Neuronal stem cell (in vitro differentiated cells): ENCODE measurements at regions not wholly inside any gene's neighbourhood (a gene's known extent, or its start where the extent isn't known, plus 50 kb on each side); places are given as distances from the start of the nearest gene placed in this dataset.

Source experiments
- DNase-seq: peaks from one replicate; pipeline ENCODE4 v3.0.0-alpha.2; 2013; ENCODE audit warnings: low spot score
- H2AFZ ChIP-seq: one replicate; pipeline ENCODE4 v1.6.1; 2013; ENCODE audit warnings: mild to moderate bottlenecking, low read length, inconsistent platforms
- H2AK5ac ChIP-seq: 2 replicates; pipeline ENCODE4 v1.6.1; 2013; ENCODE audit warnings: low read depth, mild to moderate bottlenecking, inconsistent platforms, low read length, moderate library complexity, mixed read lengths
- H2BK120ac ChIP-seq: 2 replicates; pipeline ENCODE4 v1.6.1; 2013; ENCODE audit warnings: low read depth, mild to moderate bottlenecking, inconsistent platforms, low read length, moderate library complexity, mixed read lengths
- H2BK12ac ChIP-seq: one replicate; pipeline ENCODE4 v1.6.1; 2013; ENCODE audit warnings: low read length, inconsistent platforms
- H2BK15ac ChIP-seq: 2 replicates; pipeline ENCODE4 v1.6.1; 2013; ENCODE audit warnings: mild to moderate bottlenecking, low read length, inconsistent platforms, mixed read lengths
- H2BK5ac ChIP-seq: one replicate; pipeline ENCODE4 v1.6.1; 2013; ENCODE audit warnings: inconsistent platforms, mild to moderate bottlenecking, low read length, moderate library complexity
- H3K14ac ChIP-seq: one replicate; pipeline ENCODE4 v1.6.1; 2013; ENCODE audit warnings: low read length, inconsistent platforms
- H3K18ac ChIP-seq: 2 replicates; pipeline ENCODE4 v1.6.1; 2013; ENCODE audit warnings: low read length, inconsistent platforms
- H3K23ac ChIP-seq: 2 replicates; pipeline ENCODE4 v1.6.1; 2013; ENCODE audit warnings: low read depth, mild to moderate bottlenecking, mixed read lengths, low read length, inconsistent platforms; ENCODE audit not compliant: poor library complexity
- H3K27ac ChIP-seq: replicated peaks from 3 replicates; pipeline ENCODE4 v1.5.1; 2013; ENCODE audit warnings: low read length, inconsistent platforms
- H3K27me3 ChIP-seq, 3 experiments: 2 replicates each; pipeline ENCODE4 v1.6.1; 2013; ENCODE audit warnings: low read length in 3 of 3, mild to moderate bottlenecking in 2 of 3, inconsistent platforms in 1 of 3, low read depth in 1 of 3, mixed read lengths in 1 of 3, moderate library complexity in 1 of 3; ENCODE audit not compliant: control insufficient read depth in 3 of 3, insufficient read depth in 3 of 3
- H3K36me3 ChIP-seq, 2 donors: replicated peaks in 1 of 2; 2 replicates each; pipeline ENCODE4 v1.6.1; 2013; ENCODE audit warnings: low read length in 2 of 2; ENCODE audit not compliant: control insufficient read depth in 2 of 2, insufficient read depth in 2 of 2
- H3K4ac ChIP-seq: 2 replicates; pipeline ENCODE4 v1.6.1; 2013; ENCODE audit warnings: inconsistent platforms, mild to moderate bottlenecking, low read length, moderate library complexity
- H3K4me1 ChIP-seq, 2 donors: 1 replicate in 1 of 2; 2 replicates in 1 of 2; pipeline ENCODE4 v1.6.1; 2013; ENCODE audit warnings: low read length in 2 of 2, low read depth in 1 of 2; ENCODE audit not compliant: control insufficient read depth in 2 of 2, insufficient read depth in 1 of 2
- H3K4me2 ChIP-seq: one replicate; pipeline ENCODE4 v1.6.1; 2013; ENCODE audit warnings: mild to moderate bottlenecking, low read length, inconsistent platforms; ENCODE audit not compliant: insufficient read depth, poor library complexity, severe bottlenecking
- H3K4me3 ChIP-seq, 2 donors: 2 replicates each; pipeline ENCODE4 v1.5.1; 2013; ENCODE audit warnings: low read length in 2 of 2, mild to moderate bottlenecking in 2 of 2, inconsistent platforms in 1 of 2, moderate library complexity in 1 of 2
- H3K79me1 ChIP-seq: one replicate; pipeline ENCODE4 v1.6.1; 2013; ENCODE audit warnings: low read depth, mild to moderate bottlenecking, inconsistent platforms, low read length, moderate library complexity
- H3K9ac ChIP-seq: one replicate; pipeline ENCODE4 v1.6.1; 2013; ENCODE audit warnings: mild to moderate bottlenecking, low read depth, low read length, inconsistent platforms; ENCODE audit not compliant: poor library complexity
- H3K9me3 ChIP-seq, 2 donors: replicated peaks in 1 of 2; 2 replicates each; pipeline versions ENCODE3 to v1.6.1; 2013; ENCODE audit warnings: low read length in 2 of 2, mild to moderate bottlenecking in 2 of 2, inconsistent platforms in 1 of 2, low read depth in 1 of 2, mixed read lengths in 1 of 2, moderate library complexity in 1 of 2; ENCODE audit not compliant: control insufficient read depth in 2 of 2, insufficient read depth in 1 of 2
- H4K8ac ChIP-seq: one replicate; pipeline ENCODE4 v1.6.1; 2013; ENCODE audit warnings: low read depth, mild to moderate bottlenecking, inconsistent platforms, low read length, moderate library complexity
- H4K91ac ChIP-seq: one replicate; pipeline ENCODE4 v1.6.1; 2013; ENCODE audit warnings: low read length, low read depth, mild to moderate bottlenecking, inconsistent platforms; ENCODE audit not compliant: poor library complexity
- WGBS, 2 donors: extraction: QIAGEN DNeasy Blood & Tissue Kit; methylation state at CpG; one replicate each; pipeline ENCODE4 v1.1.7; 2013; ENCODE audit warnings: missing lambda C conversion rate in 2 of 2, mixed read lengths in 1 of 2; ENCODE audit not compliant: insufficient read length in 2 of 2, insufficient replicate concordance in 1 of 2; ENCODE audit errors: extremely low coverage in 2 of 2; 5-methylcytosine and 5-hydroxymethylcytosine counted together

- H2AFZ ChIP-seq = peak overlapping the region; percentile 79
- H3K4me3 ChIP-seq = no peak overlapping the region
- H3K27ac ChIP-seq = no peak overlapping the region
- H3K27me3 ChIP-seq = no peaks in the 10 kb centered on the region
- H2BK15ac ChIP-seq = no peak overlapping the region
- H3K14ac ChIP-seq = no peak overlapping the region
- no peaks in the 10 kb centered on the region for H3K9me3 ChIP-seq
- H3K36me3 ChIP-seq = no peaks in the 10 kb centered on the region
- no peak overlapping the region for H2BK12ac ChIP-seq
- H3K4me2 ChIP-seq = no peak overlapping the region
- peaks cover 12 to 15% of the 10 kb centered on the region in 2 donors for H3K4me1 ChIP-seq
- no peak overlapping the region for H2BK120ac ChIP-seq
- no peak overlapping the region for H3K18ac ChIP-seq
- H2BK5ac ChIP-seq = no peak overlapping the region
- no peak overlapping the region for H4K91ac ChIP-seq
- H3K79me1 ChIP-seq = no peaks in the 10 kb centered on the region
- H3K9ac ChIP-seq = no peak overlapping the region
- WGBS, 2 donors = no CpG with 5 or more reads among the region's 7 CpGs
- no peak overlapping the region for H3K4ac ChIP-seq
- no peak overlapping the region for H4K8ac ChIP-seq
- no peak overlapping the region for H2AK5ac ChIP-seq
- DNase-seq = no peak
- H3K23ac ChIP-seq = no peak overlapping the region
These were observed 291.2 kb upstream of the STXBP5 start for GRCh38 chr6:146912730-146913685.

DNA sequence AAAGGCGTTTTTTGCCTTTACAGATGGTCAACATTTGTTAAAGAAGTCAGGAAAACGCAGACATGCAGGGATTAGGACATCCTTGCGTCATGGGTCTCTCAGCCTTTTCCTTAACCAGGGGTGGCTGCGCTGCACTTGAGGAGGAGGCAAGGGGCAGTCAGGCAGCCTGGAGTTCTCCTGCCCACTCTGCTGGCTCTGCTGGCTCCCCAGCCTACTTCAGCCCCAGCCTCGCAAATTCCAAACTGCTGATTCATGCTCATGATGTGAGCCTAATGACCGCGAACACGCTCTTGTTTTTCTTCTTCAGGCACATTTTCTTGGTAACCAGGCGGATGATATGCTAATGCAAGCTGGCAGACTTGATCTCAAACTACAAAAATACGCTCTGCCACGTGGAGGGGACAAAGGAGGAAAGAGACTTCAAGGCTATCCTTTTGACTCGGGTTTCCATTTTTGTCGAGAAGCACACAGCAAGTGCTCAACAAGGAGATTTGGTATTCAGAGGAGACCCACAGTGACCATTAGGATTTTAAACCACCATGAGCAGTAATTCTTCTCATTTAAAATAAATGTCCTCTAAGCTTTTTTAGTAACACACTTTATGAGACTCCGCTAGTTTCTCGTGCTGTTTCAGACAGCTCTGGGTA lies 290.3 kb upstream of the STXBP5 start:
- H3K27me3 ChIP-seq = no peaks in the 10 kb centered on the region
- no peak overlapping the region for H2BK120ac ChIP-seq
- no peak overlapping the region for H4K8ac ChIP-seq
- H2AK5ac ChIP-seq = no peak overlapping the region
- peak overlapping the region; percentile 79 for H2AFZ ChIP-seq
- H2BK15ac ChIP-seq = no peak overlapping the region
- WGBS, 2 donors = no CpG with 5 or more reads among the region's 15 CpGs
- no peak overlapping the region for H2BK12ac ChIP-seq
- no peak overlapping the region for H3K18ac ChIP-seq
- H3K9ac ChIP-seq = no peak overlapping the region
- peaks cover 12 to 15% of the 10 kb centered on the region in 2 donors for H3K4me1 ChIP-seq
- no peak overlapping the region for H3K4me3 ChIP-seq
- H2BK5ac ChIP-seq = no peak overlapping the region
- H3K9me3 ChIP-seq = no peaks in the 10 kb centered on the region
- H4K91ac ChIP-seq = no peak overlapping the region
- H3K23ac ChIP-seq = no peak overlapping the region
- no peak overlapping the region for H3K27ac ChIP-seq
- H3K14ac ChIP-seq = no peak overlapping the region
- no peaks in the 10 kb centered on the region for H3K79me1 ChIP-seq
- no peak overlapping the region for H3K4me2 ChIP-seq
- H3K36me3 ChIP-seq = no peaks in the 10 kb centered on the region
- no peak overlapping the region for H3K4ac ChIP-seq
- peak; percentile 65 for DNase-seq

DNA sequence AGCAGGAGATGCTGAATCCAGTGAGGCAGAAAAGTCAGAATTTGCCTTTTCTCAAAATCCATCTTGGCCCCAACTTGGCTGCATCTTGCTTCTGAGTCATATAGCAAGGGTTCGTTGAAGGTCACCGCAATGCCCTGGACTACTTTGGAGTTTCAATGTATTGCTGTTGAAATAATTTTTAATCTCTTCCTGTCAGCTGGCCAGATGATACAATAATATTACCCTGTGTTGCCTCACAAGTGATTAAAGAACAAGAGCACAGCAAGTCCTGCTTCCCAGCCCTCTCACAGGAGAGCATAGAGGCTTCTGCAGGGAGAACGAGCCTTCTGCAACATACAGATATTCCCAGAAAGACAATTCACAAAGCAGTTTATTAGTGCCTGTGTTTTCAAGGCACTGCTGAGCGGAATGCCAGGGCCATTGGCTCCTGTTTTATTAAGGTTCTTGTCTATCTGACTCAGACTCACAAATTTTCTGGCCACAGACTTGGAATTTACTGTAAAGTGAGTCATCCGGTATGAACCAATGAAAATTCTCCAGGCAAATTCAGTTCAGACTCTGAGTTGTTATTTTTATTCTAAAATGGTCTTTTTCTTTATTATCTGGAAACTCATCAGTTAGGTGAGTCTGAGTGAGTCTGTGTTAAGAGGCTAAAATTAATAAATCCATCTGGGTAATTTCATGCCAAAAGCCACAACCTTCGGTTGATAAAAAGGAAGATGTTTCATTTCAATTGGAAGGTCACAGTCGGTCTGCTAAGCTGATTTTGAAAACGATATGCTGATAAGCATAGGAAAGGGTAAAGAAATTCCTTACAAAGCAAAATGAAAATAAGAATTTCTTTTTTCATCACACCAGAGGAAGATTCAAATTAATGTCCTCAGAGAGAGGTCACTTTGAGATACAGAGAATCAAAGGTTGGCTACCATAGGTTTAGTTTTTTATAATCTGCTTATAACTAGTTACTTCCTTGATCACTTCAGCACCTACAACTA lies 289.4 kb upstream of the STXBP5 start:
- H3K79me1 ChIP-seq = no peaks in the 10 kb centered on the region
- H3K27ac ChIP-seq = no peak overlapping the region
- no peak overlapping the region for H3K4me2 ChIP-seq
- no peak overlapping the region for H2BK5ac ChIP-seq
- H4K8ac ChIP-seq = no peak overlapping the region
- DNase-seq = no peak
- no peak overlapping the region for H3K23ac ChIP-seq
- no peak overlapping the region for H3K14ac ChIP-seq
- H3K9me3 ChIP-seq = no peaks in the 10 kb centered on the region
- no peak overlapping the region for H3K4ac ChIP-seq
- no peak overlapping the region for H3K9ac ChIP-seq
- no peak overlapping the region for H2BK120ac ChIP-seq
- H2AK5ac ChIP-seq = no peak overlapping the region
- no peak overlapping the region for H3K18ac ChIP-seq
- no CpG with 5 or more reads among the region's 8 CpGs for WGBS, 2 donors
- H3K4me3 ChIP-seq = no peak overlapping the region
- H2AFZ ChIP-seq = peak overlapping the region; percentile 79
- H2BK15ac ChIP-seq = no peak overlapping the region
- no peaks in the 10 kb centered on the region for H3K36me3 ChIP-seq
- H3K4me1 ChIP-seq = peaks cover 12 to 15% of the 10 kb centered on the region in 2 donors
- no peak overlapping the region for H2BK12ac ChIP-seq
- no peak overlapping the region for H4K91ac ChIP-seq
- no peaks in the 10 kb centered on the region for H3K27me3 ChIP-seq
